22Rv1 (cell line): ENCODE measurements at regions not wholly inside any gene's neighbourhood (a gene's known extent, or its start where the extent isn't known, plus 50 kb on each side); places are given as distances from the start of the nearest gene placed in this dataset.

Source experiments
- H3K27ac ChIP-seq: fragments of 450-650 bp; 2 replicates; pipeline ENCODE4 v1.5.1; 2017
- CTCF ChIP-seq: fragments of 450-650 bp; IDR thresholded peaks from 2 replicates; pipeline ENCODE4 v1.5.1; 2017; ENCODE audit warnings: mild to moderate bottlenecking
- ZFX ChIP-seq: fragments of 450-650 bp; IDR thresholded peaks from 2 replicates; pipeline ENCODE4 v1.6.1; 2017; ENCODE audit warnings: antibody characterized with exemption, borderline replicate concordance

GRCh38 chr16:59612094-59612493 is 878.0 kb upstream of the GOT2 start:
- H3K27ac ChIP-seq: no peak overlapping the region
- TF ChIP-seq ZFX (no peak), CTCF (no peak)

- no peak for TF ChIP-seq CTCF
- TF ChIP-seq ZFX: no peak
- no peak overlapping the region for H3K27ac ChIP-seq
Observed at GRCh38 chr16:59611556-59611955, 877.4 kb upstream of the GOT2 start.

- H3K27ac ChIP-seq: no peak overlapping the region
- no peak for TF ChIP-seq CTCF
- no peak for TF ChIP-seq ZFX
Observed at GRCh38 chr16:59605706-59606105, 871.6 kb upstream of the GOT2 start.

- no peak for TF ChIP-seq CTCF
- no peak for TF ChIP-seq ZFX
- no peak overlapping the region for H3K27ac ChIP-seq
Observed at GRCh38 chr16:59604354-59604753, 870.2 kb upstream of the GOT2 start.

- TF ChIP-seq ZFX (no peak), CTCF (no peak)
Observed at GRCh38 chr16:59601452-59601851, 867.3 kb upstream of the GOT2 start.

GRCh38 chr16:59597269-59597668 is 863.2 kb upstream of the GOT2 start:
- no peak overlapping the region for H3K27ac ChIP-seq
- TF ChIP-seq CTCF: no peak
- TF ChIP-seq ZFX: no peak

More at GRCh38 chr16:59601452-59601851, 867.3 kb upstream of the GOT2 start:
- H3K27ac ChIP-seq: no peak overlapping the region

GRCh38 chr16:59596693-59597092 is 862.6 kb upstream of the GOT2 start:
- no peak for TF ChIP-seq CTCF
- TF ChIP-seq ZFX: no peak
- no peak overlapping the region for H3K27ac ChIP-seq
